GM06990 (cell line): ENCODE measurements at regions not wholly inside any gene's neighbourhood (a gene's known extent, or its start where the extent isn't known, plus 50 kb on each side); places are given as distances from the start of the nearest gene placed in this dataset.
"Not testable (repeated sequence)": the region's sequence is repeated elsewhere in the genome, so short reads cannot be mapped to it uniquely, and the experiment has no call there.

ENCODE experiments used
- DNase-seq: peaks from one replicate; pipeline ENCODE4 v3.0.0-alpha.2; 2011; ENCODE audit not compliant: insufficient read length; ENCODE audit errors: extremely low read depth
- H3K27me3 ChIP-seq: replicated peaks from 2 replicates; pipeline ENCODE4 v1.6.0; 2011; ENCODE audit warnings: low read length; ENCODE audit not compliant: control insufficient read depth, insufficient read depth
- H3K36me3 ChIP-seq: 2 replicates; pipeline ENCODE4 v1.5.1; 2011; ENCODE audit warnings: low read length; ENCODE audit not compliant: control insufficient read depth, insufficient read depth
- H3K4me3 ChIP-seq: replicated peaks from 2 replicates; pipeline ENCODE4 v1.5.1; 2011; ENCODE audit warnings: low read depth, mild to moderate bottlenecking, control low read depth, low read length
- TF ChIP-seq, protein P1 (sequence below): IDR thresholded peaks from 2 replicates; pipeline ENCODE4 v1.5.1; 2011; ENCODE audit warnings: low read length, control low read depth, mild to moderate bottlenecking, inconsistent platforms; ENCODE audit not compliant: insufficient read depth, poor library complexity, severe bottlenecking

DNA sequence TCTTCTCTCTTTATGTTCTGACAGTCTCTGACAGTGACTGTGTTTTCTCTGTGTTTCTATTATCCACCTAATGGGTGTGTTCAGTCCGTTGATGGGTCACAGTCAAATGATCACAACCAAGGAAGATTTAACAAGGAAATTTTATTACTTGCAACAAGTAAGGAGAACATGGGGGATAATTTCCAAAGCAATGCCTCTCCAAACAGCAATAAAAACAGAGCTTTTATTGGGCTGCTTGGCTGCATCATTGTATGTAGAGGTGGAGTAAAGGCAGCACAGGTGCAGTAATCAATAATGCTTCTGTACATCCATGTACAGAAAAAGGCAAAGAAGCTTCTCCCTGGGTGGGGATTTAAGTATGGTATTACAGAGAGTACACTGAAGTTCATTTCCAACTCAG is 1525.6 kb downstream of the REEP3 start:
- Histone ChIP-seq H3K27me3 (no peaks in the 10 kb centered on the region), H3K36me3 (no peaks in the 10 kb centered on the region), H3K4me3 (no peak overlapping the region)
- TF ChIP-seq, protein P1, sequence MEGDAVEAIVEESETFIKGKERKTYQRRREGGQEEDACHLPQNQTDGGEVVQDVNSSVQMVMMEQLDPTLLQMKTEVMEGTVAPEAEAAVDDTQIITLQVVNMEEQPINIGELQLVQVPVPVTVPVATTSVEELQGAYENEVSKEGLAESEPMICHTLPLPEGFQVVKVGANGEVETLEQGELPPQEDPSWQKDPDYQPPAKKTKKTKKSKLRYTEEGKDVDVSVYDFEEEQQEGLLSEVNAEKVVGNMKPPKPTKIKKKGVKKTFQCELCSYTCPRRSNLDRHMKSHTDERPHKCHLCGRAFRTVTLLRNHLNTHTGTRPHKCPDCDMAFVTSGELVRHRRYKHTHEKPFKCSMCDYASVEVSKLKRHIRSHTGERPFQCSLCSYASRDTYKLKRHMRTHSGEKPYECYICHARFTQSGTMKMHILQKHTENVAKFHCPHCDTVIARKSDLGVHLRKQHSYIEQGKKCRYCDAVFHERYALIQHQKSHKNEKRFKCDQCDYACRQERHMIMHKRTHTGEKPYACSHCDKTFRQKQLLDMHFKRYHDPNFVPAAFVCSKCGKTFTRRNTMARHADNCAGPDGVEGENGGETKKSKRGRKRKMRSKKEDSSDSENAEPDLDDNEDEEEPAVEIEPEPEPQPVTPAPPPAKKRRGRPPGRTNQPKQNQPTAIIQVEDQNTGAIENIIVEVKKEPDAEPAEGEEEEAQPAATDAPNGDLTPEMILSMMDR, result no peak
- no peak for DNase-seq

DNA sequence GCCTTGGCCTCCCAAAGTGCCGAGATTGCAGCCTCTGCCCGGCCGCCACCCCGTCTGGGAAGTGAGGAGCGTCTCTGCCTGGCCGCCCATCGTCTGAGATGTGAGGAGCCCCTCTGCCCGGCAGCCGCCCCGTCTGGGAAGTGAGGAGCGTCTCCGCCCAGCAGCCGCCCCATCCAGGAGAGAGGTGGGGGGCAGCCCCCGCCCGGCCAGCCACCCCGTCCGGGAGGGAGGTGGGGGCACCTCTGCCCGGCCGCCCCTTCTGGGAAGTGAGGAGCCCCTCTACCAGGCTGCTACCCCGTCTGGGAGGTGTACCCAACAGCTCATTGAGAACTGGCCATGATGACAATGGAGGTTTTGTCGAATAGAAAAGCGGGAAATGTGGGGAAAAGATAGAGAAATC is 1530.9 kb downstream of the REEP3 start:
- not testable (repeated sequence) for H3K27me3 ChIP-seq, H3K36me3 ChIP-seq, H3K4me3 ChIP-seq, DNase-seq

DNA sequence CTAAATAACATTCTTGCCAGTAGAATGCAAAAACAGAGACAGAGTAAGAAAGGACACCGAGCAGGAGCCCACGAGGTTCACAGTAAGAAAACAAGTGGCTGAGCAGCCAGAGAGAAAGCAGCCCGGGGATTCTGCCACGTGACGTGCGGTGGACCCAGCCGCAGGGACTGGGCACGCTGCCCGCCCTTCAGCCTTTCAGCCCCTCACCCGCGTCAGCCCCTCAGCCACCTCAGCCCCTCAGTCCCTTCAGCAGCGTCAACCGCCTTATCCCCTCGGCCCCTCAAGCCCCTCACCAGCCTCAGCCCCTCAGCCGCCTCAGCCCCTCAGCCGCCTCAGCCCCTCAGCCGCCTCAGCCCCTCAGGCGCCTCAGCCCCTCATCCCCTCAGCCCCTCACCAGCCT is 1532.2 kb downstream of the REEP3 start:
- not testable (repeated sequence) for H3K27me3 ChIP-seq, H3K4me3 ChIP-seq, DNase-seq, H3K36me3 ChIP-seq

DNA sequence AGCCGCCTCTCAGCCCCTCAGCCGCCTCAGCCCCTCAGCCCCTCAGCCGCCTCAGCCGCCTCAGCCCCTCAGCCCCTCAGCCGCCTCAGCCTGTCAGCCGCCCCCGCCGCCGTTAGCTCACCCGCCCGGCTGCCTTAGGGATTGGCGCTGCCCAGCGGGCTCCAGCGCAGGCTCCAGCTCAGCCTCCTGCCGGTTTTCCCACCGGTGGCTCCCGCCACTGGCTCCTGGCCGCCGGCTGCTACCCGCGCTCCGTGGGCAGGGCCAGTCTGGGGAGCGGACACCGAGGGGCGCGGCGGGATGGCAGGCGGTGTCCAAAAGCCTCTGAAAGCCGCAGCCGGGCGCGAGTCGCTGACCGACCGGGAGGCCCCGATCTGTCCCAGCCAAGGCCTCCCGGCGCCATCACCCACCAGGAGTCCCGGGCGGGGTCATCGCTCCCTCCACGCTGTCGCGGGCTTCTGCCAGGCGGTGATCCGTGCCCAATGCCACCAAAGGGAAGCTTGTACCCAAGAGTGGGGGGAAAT is 1532.7 kb downstream of the REEP3 start:
- H3K36me3 ChIP-seq, H3K27me3 ChIP-seq, H3K4me3 ChIP-seq, DNase-seq: not testable (repeated sequence)

DNA sequence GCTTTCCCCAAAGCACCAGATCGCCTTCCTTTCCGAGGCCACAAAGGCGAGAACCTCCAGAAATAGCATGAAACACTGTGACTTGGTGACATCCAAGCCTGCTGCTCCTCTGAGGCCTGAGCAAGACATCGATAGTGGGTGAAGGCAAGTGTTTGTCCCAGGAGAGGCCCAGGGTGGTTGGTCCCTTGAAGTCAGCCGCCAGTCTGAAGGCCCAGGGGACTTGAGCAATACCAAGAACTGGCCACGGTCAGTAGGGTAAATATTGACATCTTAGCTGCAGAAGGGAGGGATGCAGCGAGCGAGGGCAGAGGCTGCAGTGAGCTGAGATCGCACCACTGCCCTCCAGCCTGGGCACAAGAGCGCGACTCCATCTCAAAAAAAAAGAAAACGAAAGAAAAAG is 1533.5 kb downstream of the REEP3 start:
- not testable (repeated sequence) for H3K36me3 ChIP-seq, DNase-seq, H3K27me3 ChIP-seq, H3K4me3 ChIP-seq

DNA sequence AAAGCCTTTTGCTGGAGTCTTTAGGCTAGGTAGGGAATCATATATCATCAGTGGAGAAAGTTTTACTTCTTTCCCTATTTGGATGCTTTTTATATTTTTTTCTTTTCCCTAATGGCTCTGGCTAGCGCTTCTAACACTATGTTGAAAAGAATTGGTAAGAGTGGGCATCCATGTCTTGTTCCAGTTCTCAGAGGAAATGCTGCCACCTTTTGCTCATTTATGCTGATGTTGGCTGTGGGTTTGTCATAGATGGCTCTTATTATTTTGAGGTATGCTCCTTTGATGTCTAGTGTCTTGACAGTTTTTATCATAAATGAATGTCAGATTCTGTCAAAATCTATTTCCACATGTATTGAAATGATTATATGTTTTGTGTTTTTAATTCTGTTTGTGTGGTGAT is 1544.1 kb downstream of the REEP3 start:
- H3K27me3 ChIP-seq, result no peaks in the 10 kb centered on the region
- H3K36me3 ChIP-seq, result no peaks in the 10 kb centered on the region
- no peak overlapping the region for H3K4me3 ChIP-seq
- DNase-seq, result no peak
- TF ChIP-seq, protein P1, result no peak

DNA sequence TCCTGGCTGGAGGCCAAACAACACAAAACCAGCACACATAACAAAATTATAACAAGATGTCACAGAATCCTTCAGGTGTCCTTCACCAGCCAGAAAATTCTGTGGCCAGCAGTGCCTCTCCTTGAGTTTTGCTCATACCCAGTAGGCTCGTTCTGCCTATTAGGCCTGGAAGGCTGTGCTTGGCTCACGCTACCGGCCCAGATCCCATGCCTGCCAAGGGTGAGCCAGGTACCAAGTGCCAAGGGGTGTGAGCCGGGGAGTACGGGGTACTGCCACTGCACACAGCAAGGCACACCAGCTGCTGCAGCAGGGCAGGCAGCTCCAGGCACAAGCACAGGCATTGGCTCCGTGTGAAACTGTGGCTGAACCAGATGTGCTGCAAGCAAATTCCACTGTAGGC is 1562.0 kb downstream of the REEP3 start:
- Histone ChIP-seq H3K27me3 (no peaks in the 10 kb centered on the region), H3K4me3 (no peak overlapping the region), H3K36me3 (no peaks in the 10 kb centered on the region)
- TF ChIP-seq, protein P1, result no peak
- no peak for DNase-seq

DNA sequence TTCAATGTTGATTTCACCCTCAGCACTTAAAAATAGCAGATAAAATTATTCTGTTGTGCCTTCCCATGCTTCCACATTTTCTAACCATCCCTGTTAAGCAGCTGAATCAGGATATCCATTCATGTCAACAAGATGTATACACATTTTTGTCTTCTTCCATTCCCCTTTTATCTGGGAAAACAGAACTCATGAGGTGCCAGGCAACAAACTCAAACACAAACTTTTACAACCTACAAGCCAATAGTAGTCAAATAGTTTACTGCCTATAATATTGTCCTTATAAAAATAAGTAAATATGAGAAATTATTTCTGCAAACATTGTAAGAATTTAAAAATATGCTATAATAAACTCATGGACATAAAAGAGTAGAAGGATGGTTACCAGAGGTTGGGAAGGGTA is 1569.8 kb downstream of the REEP3 start:
- Histone ChIP-seq H3K4me3 (no peak overlapping the region), H3K27me3 (no peaks in the 10 kb centered on the region), H3K36me3 (no peaks in the 10 kb centered on the region)
- DNase-seq, result no peak
- TF ChIP-seq, protein P1, result no peak
